HG02588 (cell line): ENCODE measurements at regions not wholly inside any gene's neighbourhood (a gene's known extent, or its start where the extent isn't known, plus 50 kb on each side); places are given as distances from the start of the nearest gene placed in this dataset.
"Not testable (repeated sequence)": the region's sequence is repeated elsewhere in the genome, so short reads cannot be mapped to it uniquely, and the experiment has no call there.

Experiments
- ATAC-seq: cut with Tn5 transposase; IDR thresholded peaks from one replicate; pipeline ENCODE4 v1.9.1; 2021; ENCODE audit warnings: mild to moderate bottlenecking, moderate library complexity; ENCODE audit not compliant: unreplicated experiment

DNA sequence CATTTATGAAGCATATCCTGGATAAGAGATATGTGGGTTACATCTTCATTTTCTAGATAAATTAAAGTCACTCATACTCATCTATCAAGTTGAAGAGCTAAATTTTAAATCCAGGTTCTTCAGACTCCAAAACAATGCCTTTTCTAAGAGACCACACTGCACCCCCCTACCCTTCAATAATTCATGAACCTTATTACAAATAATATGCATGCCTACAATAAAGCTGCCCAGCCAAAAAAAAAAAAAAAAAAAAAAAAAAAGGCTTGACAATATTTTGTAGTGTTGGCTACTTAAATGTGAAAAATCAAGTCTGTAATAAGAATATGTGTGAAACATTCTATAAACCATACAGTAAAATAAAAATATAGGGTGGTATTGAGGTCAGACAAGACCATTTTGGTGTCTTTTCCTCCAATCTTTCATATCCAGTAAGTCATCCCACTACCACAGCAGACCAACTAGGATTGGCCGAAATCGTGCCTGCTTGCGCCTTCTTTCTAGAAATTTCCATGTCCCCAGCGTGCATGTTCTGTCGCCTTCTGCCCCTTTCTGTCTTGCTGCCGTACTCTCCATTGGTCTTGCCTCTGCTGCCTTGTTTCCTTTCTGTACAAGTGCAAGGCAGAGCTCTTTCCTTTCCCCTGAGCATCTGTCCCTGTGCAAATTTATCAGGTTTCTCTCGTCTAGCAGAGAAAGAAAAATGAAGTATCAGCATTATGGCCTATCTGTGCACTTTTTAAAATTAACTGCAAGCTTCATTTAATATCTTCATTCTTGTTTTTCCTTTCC lies 92.6 kb upstream of the NDUFV2 start:
- no peak for ATAC-seq

DNA sequence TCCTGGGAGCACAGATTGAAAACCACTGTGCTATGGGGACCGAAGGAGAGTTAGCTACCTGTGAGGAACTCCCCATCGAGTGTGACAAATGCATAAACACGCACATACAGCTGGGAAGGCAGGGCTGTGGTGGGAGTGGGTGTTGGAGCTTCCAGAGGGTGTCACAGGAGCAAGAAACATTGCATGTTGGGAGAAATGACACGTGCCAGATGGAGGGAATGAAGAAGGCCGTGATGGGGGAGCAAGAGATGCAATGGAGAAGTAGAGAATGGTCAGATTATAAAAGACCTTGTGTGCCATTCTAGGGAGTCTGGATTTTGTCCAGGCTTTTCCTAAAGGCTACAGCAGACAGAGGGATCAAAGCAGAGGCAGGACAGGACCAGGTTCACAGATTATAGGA lies 91.1 kb upstream of the NDUFV2 start:
- no peak for ATAC-seq

DNA sequence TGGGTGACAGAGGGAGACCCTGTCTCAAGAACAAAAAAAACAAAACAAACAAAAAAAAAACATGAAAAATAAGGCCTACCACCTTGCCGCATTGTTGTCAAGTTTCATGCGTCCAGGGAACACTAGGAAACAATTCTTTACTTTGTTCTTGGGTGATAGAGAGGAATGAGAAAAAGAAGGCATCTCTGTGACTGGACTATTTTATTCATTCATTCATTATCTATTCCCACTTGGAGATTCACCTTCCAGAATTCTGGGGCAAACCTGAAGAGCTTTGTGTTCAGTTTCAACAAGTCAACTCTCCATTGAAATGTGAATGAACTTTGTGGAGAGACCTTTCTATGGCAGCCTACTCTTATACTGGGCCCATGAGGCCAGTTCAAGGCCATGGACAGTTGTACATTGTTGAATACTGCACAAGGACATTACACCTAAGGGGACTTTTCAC lies 88.5 kb upstream of the NDUFV2 start:
- ATAC-seq = no peak

DNA sequence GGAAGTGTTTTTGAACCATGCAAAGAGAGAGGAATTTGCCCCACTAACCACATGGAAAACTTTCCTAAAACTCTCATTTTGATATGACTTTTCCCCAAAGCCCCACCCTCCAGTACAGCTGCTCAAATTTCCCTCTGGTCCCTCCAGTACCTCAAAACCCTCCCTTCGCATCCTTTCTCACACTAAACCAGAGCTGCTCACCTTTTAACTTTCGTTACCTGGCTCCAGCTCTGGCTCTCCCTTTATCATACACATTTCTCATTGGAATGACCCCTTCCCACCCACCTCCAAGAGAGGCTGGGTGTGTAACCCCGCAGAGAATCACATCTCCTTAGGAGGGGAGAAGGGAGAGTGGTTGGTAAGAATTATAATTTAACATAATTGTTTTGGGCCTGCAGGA lies 86.8 kb upstream of the NDUFV2 start:
- no peak for ATAC-seq

DNA sequence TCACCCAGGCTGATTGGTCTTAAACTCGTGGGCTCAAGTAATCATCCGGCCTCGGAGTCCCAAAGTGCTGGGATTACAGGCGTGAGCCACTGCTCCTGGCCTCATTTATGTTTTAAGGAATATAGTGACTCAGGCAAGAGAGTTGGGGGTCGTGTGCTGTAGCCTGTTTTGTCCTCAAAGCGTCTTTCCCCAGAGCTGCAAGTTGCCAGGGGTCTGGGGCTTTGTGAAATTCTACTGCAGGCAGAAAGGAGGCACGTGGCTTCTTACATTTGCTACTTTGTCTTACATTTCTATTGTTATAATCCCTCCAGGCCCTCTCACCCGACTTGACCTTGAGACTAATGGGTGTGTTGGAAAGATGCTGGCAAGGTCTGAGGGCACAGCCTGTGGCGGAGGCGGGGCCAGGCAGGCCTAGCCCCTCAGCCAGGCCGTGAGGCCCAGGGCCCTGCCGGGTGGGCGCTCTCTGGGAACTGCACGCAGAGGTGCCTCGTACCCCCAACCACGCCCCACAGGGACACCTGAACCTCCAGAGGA lies 85.8 kb upstream of the NDUFV2 start:
- peak; percentile 39 for ATAC-seq

DNA sequence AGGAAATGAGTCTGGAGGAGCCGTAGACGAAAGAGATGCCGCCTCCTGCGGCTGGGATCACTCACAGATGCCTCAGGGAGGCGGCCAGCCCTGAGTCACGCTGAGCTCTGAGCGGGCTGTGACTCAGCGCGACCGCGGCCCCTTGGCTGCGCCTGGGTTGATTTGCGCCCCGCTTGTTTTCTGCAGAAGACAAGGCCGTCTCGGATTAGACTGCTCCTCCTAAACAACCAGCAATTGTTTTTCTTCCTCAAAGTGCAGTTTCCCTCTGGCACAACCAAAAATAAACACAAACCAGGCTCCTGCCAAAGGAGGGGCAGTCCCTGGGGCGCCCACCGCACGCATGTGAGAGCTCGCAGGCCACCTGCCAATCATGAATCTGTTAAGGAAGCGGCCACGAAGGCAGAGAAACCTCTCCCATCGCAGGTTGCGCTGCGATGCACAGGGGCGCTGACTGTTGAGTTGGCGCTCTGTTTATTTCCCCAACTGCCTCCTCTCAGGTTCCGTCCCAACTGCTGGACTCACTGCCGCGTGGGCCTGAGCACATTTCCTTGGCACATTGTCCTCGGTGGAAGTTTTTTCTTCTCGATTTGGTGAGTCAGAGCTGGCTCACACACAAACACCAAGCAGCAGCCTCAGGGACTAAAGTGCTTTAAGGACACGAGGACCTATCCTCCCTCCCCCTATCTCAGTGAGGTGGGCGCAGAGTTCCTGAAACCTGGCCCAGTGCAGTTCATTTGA lies 85.2 kb upstream of the NDUFV2 start:
- ATAC-seq = peak; percentile 85

DNA sequence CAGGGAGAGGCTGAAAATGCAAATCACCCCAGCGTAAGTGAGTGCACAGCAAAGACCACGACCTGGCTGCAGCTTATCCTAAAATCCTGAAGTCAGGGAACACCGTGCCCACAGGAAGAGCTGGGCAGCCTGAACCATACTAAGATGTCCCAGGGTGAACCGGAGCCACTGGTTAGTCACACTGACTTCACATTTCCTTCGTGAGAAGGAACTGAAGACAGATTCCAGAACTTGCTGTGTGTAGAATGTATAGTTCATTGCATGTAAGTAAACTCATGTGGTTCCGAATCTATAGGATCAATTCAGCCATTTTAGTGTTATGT lies 84.6 kb upstream of the NDUFV2 start:
- ATAC-seq = no peak

DNA sequence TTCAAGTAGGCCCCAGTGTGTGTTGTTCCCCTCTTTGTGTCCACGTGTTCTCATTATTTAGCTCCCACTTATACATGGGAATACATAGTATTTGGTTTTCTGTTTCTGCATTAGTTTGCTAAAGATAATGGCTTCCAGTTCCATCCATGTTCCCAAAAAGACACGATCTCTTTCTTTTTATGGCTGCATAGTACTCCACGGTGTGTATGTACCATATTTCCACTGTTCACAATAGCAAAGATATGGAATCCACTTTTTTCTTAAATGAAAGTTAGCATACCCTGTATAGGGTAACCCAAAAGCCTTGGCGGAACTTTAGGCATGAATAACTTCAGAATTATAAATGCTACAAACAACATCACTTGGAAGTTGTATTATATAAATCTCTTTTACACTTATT lies 83.4 kb upstream of the NDUFV2 start:
- no peak for ATAC-seq

DNA sequence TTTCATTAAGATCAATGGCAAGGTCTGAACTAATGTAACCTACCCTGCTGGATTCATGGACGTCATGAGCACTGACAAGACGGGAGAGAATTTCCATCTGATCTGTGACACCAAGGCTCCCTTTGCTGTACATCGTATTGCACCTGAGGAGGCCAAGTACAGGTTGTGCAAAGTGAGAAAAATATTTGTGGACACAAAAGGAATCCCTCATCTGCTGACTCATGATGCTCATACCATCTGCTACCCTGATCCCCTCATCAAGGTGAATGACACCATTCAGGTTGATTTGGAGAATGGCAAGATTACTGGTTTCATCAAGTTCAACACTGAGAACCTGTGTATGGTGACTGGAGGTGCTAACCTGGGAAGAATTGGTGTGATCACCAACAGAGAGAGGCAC lies 82.3 kb upstream of the NDUFV2 start:
- no peak for ATAC-seq

DNA sequence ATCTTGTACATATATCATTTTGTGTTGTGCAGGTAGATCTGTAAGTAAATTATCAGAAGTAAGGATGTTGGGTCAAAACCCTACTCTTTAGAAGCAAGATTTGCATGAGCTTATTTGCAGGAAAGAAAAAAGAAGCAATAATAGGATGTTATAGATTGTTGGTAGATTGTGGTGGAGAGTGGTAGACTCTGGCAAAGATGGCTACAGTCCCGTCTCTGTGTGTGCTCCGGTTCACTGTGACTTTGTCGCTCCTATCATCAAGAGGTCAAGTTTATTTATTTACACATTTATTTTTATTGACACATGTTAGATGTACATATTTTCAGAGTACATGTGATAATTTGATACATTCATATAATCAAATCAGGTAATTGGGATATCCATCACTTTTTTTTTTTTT lies 81.0 kb upstream of the NDUFV2 start:
- no peak for ATAC-seq

DNA sequence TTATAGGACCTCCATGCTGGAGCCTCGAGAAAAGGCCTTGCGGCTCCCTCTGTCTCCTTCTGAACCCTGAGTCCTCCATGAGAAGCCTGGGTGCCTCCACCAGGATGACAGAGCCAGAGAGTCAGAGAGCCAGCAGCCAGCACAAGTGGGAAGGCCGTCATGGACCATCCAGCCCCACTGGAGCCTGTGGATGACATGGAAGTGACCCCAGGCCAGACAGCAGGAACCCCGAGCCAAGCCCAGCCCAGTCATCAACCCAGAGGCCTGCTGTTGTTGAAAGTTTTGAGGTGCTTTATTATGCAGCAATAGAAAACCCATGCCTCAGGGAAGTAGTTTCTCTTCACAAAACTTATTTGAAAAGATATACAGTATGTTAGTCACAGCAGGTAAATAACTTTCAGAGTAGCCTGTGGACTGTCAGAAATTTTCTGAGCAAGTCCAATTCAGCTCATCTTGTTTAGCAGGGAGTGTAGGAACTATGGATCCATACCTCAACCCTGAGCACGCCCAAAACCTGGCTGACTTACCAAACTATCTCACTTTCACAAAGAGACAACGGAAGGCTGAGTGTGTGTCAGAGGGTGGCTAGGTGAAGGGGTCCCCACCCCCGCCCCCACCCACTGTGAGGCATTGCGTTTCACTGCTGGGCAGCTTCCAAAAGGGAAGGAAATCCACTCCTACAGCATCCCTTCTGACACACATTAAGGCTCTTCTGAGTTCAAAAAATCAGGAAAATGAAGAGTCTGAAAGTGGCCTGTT lies 79.9 kb upstream of the NDUFV2 start:
- ATAC-seq = no peak

DNA sequence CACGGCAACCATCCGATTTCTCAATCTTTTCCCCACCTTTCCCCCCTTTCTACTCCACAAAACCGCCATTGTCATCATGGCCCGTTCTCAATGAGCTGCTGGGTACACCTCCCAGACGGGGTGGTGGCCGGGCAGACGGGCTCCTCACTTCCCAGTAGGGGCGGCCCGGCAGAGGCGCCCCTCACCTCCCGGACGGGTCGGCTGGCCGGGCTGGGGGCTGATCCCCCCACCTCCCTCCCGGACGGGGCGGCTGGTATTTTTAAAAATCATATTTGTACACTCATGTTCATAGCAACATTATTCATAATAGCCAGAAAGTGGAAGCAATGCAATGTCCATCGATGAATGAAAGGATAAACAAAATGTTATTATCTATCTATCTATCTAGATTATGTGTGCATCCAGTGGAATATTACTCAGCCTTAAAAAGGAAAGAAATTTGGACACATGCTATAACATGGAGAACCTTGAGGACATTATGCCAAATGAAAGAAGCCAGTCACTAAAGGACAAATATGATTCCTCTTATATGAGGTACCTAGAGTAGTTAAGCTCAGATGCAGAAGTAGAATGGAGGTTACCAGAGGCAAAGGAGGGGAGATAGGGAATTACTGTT lies 78.4 kb upstream of the NDUFV2 start:
- ATAC-seq = not testable (repeated sequence)

DNA sequence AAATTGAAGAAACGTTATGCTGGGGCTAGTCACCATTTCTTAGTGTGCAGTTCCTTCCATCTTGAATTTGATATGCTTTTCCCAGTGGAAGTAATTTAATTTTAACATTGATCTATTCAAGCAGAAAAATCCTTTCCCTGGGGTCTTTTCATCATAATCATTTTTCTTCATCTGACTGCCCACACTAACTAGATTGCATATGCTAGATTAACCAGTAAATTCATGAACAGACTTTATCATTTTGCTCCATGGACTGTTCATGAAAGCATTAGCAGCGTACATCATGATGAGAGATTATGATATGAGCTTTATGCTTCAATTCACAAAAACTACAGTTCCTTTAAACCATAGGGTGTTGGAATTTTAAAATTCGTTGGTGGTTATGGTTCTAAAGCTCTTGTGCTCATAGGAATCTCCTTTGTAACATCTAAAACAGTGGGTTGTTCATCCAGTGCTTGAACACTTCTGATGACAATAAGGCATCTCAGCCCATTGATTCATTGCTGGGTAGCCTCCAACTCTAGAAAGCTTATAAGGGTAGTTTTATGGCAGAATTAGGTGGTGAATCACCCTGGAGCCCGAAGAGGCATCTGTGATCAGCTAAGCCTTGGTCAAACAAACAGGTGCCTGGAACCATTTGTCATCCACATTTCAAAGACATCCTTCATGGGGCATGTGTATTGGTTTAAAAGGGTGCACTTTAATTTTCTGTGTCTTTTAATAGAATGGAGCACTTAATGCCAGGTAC lies 77.2 kb upstream of the NDUFV2 start:
- no peak for ATAC-seq

DNA sequence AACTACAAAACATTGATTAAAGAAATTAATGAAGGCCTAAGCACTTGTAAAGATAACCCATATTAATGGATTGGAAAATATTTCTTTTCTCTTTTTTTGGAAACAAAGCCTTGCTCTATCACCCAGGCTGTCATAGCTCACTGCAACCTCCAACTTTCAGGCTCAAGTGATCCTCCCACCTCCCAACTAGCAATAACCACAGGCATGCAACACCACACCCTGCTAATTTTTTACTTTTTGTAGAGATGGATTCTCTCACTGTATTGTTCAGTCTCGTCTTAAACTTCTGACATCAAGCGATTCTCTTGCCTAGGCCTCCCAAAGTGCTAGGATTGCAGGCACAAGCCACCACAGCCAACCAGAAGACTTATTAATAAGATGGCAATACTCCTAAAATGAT lies 73.4 kb upstream of the NDUFV2 start:
- no peak for ATAC-seq

DNA sequence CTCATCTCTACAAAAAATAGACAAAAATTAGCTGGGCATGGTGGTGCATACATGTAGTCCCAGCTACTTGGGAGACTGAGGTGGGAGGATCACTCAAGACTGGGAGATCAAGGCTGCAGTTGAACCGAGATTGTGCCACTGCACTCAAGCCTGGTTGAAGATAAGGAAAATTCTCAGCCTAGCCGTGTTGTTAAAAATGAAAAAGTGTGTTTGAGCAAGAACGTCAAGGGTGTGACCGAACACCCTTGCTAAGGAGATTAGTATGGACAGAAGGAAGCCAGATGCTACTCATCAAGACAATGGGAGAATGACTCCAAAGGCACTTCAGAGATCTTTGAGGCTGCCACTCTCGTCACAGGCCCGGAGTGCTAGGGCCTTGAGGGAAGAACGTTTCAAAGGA lies 70.0 kb upstream of the NDUFV2 start:
- no peak for ATAC-seq

DNA sequence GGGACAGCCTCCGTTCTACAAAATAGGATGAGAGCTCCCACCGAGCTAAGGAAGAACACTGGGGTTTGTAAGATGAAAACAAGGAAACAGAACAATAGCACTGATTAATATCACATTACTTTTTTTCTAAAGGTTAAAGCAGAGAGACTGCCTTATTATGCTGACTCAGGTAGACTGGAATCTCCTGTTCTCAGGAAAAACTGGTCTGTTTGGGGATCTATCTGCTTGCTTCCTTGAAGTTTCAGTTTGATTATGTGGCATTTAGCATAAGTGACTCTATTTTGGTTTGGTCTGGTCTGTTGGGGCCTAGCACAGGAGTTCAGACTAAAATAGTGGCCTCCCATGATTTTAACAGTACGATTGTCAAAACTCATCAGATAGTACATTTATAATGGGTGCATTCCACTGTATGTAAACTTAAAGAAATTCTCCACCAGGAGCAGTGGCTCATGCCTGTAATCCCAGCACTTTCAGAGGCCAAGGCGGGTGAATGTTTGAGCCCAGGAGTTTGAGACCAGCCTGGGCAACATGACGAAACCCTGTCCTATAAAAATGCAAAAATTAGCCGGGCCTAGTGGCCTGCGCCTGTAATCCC lies 64.1 kb upstream of the NDUFV2 start:
- ATAC-seq = no peak

DNA sequence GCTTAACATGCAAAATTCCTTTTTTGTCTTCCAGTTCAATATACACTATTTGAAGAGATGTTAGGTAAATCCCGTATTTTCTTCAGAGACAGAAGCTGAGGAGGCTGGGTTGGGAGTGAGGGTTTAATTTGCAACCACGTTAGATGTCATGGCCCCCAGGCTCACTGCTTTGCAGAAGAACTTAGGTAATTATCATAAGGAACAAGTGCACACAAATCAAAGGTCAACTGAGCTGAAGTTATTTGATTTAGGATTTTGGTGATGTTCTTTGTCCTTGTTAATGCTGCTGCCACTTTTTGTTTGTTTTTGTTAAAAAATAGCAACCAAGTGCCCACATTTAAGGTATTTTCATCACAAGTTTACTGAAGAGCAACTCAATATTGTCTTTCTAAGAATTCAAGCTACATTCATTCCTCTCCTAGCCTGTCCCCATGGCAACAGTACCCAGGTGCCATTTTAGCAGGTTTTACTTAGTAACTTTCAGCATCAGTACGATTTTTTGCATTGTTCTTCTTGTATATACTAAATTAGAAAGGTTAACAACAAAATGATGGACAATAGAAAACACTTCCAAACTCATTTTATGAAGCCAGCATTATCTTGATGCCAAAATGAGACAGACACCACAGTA lies 62.9 kb upstream of the NDUFV2 start:
- no peak for ATAC-seq

DNA sequence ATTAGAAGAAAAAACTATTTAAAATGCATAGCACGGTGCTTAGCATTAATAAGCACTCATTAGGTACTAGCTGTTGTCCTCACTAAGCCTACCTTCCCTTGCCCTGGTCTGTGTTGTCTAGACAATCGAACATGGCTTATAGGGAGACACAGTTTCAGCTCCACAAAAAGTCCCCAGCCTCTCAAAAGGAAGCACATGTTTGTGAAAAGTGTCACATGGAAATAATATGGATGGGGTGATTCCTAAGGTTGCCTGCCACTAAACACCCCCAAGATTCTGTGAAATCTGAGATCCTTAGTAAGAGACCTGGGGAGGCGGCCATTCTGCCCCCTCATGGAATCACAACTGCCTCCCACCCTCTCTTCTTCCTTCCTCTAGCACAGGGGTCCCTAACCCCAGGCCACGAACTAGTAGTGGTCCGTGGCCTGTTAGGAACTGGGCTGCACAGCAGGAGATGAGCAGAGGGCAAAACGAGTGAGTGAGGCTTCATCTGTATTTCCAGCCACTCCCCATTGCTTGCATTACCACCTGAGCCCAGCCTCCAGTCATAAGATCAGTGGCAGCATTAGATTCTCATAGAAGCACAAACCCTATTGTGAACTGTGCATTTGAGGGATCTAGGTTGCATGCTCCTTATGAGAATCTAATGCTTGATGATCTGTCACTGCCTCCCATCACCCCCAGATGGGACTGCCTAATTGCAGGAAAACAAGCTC lies 59.6 kb upstream of the NDUFV2 start:
- no peak for ATAC-seq

DNA sequence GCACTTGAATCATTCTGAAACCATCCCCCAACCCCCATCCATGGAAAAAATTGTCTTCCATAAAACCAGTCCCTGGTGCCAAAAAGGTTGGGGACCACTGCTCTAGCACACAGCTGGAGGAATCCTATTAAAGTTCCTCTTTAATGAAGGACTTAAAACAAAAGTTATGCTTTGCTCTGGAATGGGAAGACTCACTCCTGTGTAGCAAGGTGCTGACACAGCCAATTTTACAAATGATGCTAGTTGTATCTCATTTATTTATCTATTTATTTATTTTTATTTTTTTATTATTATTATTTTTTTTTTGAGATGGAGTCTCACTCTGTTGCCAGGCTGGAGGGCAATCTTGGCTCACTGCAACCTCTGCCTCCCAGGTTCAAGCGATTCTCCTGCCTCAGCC lies 58.9 kb upstream of the NDUFV2 start:
- no peak for ATAC-seq
